GM13977 (cell line): ENCODE measurements at regions not wholly inside any gene's neighbourhood (a gene's known extent, or its start where the extent isn't known, plus 50 kb on each side); places are given as distances from the start of the nearest gene placed in this dataset.

ENCODE experiments used
- DNase-seq: peaks from one replicate; pipeline ENCODE4 v3.0.0; 2012; ENCODE audit warnings: low spot score
- CTCF ChIP-seq: IDR thresholded peaks from 2 replicates; pipeline ENCODE4 v1.5.1; 2012; ENCODE audit warnings: mild to moderate bottlenecking, control low read depth; ENCODE audit not compliant: insufficient read depth; ENCODE audit errors: extremely low read depth, missing control alignments
- in situ Hi-C: fragments of 300-500 bp; cut with MboI; formaldehyde crosslinking; loops from one replicate; pipeline ENCODE4 v1.12.0; 2022; ENCODE audit warnings: low sequenced_read_pairs, low pct_unique_long_range_greater_than_20kb, mixed read lengths, inconsistent platforms; ENCODE audit not compliant: unreplicated experiment

- no peak for TF ChIP-seq CTCF
- no peak for DNase-seq
- in situ Hi-C loops = loop anchor here (25.0 kb wide), 1 partner anchor 180 kb away; no protein-coding TSS in a partner anchor
Observed at GRCh38 chr16:51807551-51807950, 656.5 kb upstream of the SALL1 start.

DNA sequence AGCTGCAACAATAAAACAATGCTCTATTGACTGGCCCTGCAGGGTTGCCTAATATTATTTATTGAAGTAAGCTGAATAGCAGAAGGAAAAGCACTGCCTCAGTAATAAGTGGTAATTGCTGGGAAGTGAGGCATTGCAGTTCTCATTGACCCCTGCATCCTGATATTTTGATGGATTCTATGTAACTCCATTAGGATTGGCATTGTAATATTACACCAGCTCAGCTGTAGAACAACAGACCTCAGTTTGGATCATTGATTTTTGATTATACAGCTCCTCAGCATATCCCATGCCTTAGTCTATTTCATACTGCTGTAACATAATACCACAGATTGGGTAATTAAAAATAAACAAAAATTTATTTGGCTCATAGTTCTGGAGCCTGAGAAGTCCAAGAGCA, 650.6 kb upstream of the SALL1 start:
- TF ChIP-seq CTCF = no peak
- in situ Hi-C loops = loop anchor here (25.0 kb wide), 1 partner anchor 186 kb away; no protein-coding TSS in a partner anchor
- DNase-seq = no peak

DNA sequence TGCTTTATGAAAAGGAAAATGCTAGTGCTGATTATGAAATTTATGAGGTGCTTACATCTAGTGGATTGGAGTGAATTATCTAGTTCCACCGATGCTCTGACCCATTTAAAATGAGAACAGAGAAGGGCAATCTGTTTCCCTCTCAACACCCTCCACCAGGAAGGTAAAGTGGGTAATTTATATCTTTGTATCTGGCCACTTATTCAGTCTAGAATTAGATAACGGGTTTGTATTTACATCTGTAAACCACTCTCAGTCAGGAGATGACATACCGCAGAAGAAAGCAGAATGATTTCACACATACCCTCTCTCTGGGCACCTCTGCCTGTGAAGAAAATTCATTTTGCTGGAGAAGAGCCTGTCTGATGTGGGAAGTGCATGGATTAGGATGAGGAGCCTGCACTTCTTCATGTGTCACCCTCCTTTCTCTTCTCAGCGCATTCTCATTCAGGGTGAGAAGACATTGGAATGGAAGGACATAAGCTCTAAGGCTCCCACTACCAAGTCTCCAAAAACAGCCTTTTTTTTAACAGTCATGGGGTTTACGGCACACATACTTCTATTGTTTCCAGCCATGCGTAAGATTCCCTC, 646.7 kb upstream of the SALL1 start:
- in situ Hi-C loops = no loop called here
- no peak for DNase-seq
- TF ChIP-seq CTCF = no peak

GRCh38 chr16:51779240-51779639, 628.2 kb upstream of the SALL1 start:
- no peak for TF ChIP-seq CTCF
- DNase-seq = no peak
- in situ Hi-C loops = no loop called here

GRCh38 chr16:51773071-51773890, 622.2 kb upstream of the SALL1 start:
- no peak for DNase-seq
- no peak for TF ChIP-seq CTCF
- in situ Hi-C loops = no loop called here

- TF ChIP-seq CTCF = no peak
- in situ Hi-C loops = no loop called here
- no peak for DNase-seq
Observed at GRCh38 chr16:51766739-51767138, 615.7 kb upstream of the SALL1 start.
